Gastroesophageal sphincter (tissue), 4 donors: ENCODE measurements at regions not wholly inside any gene's neighbourhood (a gene's known extent, or its start where the extent isn't known, plus 50 kb on each side); places are given as distances from the start of the nearest gene placed in this dataset.

ENCODE experiments used
- ATAC-seq: fragments of 150-250 bp; one replicate; pipeline ENCODE4 v1.9.1; 2016; ENCODE audit warnings: mild to moderate bottlenecking, moderate library complexity
- H3K27ac ChIP-seq, 4 donors: fragments of 200-600 bp; sonication (generic) in 3 of 4; 1 replicate in 3 of 4; 2 replicates in 1 of 4; pipeline ENCODE4 v1.5.1; 2016 to 2019
- H3K27me3 ChIP-seq: fragments of 200-600 bp; sonication (generic); one replicate; pipeline ENCODE4 v1.5.1; 2019
- H3K36me3 ChIP-seq, 2 donors: fragments of 200-600 bp; sonication (generic); one replicate each; pipeline ENCODE4 v1.5.1; 2019; ENCODE audit warnings: control low read depth in 1 of 2
- H3K4me1 ChIP-seq, 3 donors: fragments of 200-600 bp; sonication (generic); 1 replicate in 2 of 3; 2 replicates in 1 of 3; pipeline ENCODE4 v1.5.1; 2016 to 2019; ENCODE audit warnings: control low read depth in 2 of 3
- H3K4me3 ChIP-seq, 2 donors: fragments of 200-600 bp; sonication (generic); one replicate each; pipeline ENCODE4 v1.5.1; 2019; ENCODE audit warnings: mild to moderate bottlenecking in 1 of 2, moderate library complexity in 1 of 2
- H3K9me3 ChIP-seq, 3 donors: fragments of 200-600 bp; sonication (generic); one replicate each; pipeline ENCODE4 v1.5.1; 2017 to 2019; ENCODE audit warnings: control low read depth in 2 of 3
- EP300 ChIP-seq: sonication (generic); formaldehyde crosslinking; IDR thresholded peaks from one replicate; pipeline ENCODE4 v1.6.1; 2017; ENCODE audit warnings: antibody characterized with exemption, mild to moderate bottlenecking
- POLR2A ChIP-seq, 2 donors: fragments of 450-650 bp; IDR thresholded peaks; one replicate each; pipeline ENCODE4 v1.6.1; 2017; ENCODE audit warnings: antibody characterized with exemption in 2 of 2, mild to moderate bottlenecking in 2 of 2, moderate library complexity in 1 of 2
- POLR2AphosphoS5 ChIP-seq: sonication (generic); formaldehyde crosslinking; IDR thresholded peaks from one replicate; pipeline ENCODE4 v1.6.1; 2017; ENCODE audit warnings: antibody characterized with exemption
- WGBS, 2 donors: methylation state at CpG; one replicate each; pipeline ENCODE4 v1.1.5; 2018; ENCODE audit warnings: low coverage in 1 of 2; 5-methylcytosine and 5-hydroxymethylcytosine counted together
- TF ChIP-seq, protein P1 (sequence below), 4 experiments: fragments of 200-600 bp in 2 of 4; fragments of 450-650 bp in 2 of 4; sonication (generic) in 1 of 4; IDR thresholded peaks; one replicate each; pipeline ENCODE4 v1.5.1; 2017 to 2019; ENCODE audit warnings: antibody characterized with exemption in 4 of 4, mild to moderate bottlenecking in 2 of 4, moderate library complexity in 2 of 4

DNA sequence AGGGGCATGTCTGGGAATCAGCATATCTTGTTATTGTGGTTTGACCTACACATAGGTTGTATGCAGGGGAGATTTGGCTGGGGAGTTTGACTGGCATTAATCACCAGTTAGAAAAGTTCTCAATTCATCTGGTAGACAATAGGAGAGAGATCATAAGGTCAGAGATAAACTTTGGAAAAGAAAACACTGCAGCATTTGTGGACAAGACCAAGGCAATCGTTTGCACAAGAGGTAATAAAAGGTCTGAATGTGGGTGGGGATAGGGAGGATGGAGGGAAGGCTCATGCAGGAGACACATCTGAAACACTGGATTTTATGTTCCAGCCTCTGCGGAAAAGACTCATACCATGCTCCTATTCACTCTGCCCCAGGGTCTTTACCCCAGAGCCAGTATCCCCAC lies 136.9 kb downstream of the MAIP1 start:
- WGBS, 2 donors, result 69 to 80% methylated on average over 2 of the region's 2 CpGs
- no peak overlapping the region for H3K27ac ChIP-seq

DNA sequence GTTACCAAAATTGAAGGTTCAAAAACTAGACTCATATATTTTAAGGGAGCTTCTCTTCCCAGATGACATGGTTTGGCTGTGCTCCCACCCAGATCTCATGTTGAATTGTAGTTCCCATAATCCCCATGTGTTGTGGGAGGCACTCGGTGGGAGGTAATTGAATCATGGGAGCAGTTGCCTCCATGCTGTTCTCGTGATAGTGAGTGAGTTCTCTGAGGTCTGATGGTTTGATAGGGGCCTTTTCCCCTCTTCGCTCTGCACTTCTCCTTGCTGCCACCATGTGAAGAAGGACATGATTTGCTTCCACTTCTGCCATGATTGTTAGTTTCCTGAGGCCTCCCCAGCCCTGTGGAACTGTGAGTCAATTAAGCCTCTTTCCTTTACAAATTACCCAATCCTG lies 140.1 kb downstream of the MAIP1 start:
- no peak overlapping the region for H3K27ac ChIP-seq
- no peaks in the 10 kb centered on the region for H3K4me1 ChIP-seq
- no peaks in the 10 kb centered on the region for H3K27me3 ChIP-seq
- H3K9me3 ChIP-seq, result no peaks in the 10 kb centered on the region
- 90% methylated on average over 3 of the region's 3 CpGs; no CpG with 5 or more reads in 1 of the 2 donors for WGBS, 2 donors
- no peak overlapping the region for H3K4me3 ChIP-seq
- no peak for ATAC-seq
- TF ChIP-seq POLR2A (IDR thresholded peaks at IDR 0.05), result no peak
- TF ChIP-seq, protein P1, sequence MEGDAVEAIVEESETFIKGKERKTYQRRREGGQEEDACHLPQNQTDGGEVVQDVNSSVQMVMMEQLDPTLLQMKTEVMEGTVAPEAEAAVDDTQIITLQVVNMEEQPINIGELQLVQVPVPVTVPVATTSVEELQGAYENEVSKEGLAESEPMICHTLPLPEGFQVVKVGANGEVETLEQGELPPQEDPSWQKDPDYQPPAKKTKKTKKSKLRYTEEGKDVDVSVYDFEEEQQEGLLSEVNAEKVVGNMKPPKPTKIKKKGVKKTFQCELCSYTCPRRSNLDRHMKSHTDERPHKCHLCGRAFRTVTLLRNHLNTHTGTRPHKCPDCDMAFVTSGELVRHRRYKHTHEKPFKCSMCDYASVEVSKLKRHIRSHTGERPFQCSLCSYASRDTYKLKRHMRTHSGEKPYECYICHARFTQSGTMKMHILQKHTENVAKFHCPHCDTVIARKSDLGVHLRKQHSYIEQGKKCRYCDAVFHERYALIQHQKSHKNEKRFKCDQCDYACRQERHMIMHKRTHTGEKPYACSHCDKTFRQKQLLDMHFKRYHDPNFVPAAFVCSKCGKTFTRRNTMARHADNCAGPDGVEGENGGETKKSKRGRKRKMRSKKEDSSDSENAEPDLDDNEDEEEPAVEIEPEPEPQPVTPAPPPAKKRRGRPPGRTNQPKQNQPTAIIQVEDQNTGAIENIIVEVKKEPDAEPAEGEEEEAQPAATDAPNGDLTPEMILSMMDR (IDR thresholded peaks at IDR 0.05), result no peak
- TF ChIP-seq EP300, result no peak
- no peak for TF ChIP-seq POLR2AphosphoS5
- H3K36me3 ChIP-seq, result no peaks in the 10 kb centered on the region

More for the DNA sequence above, 136.9 kb downstream of the MAIP1 start:
- no peak for ATAC-seq
- H3K4me1 ChIP-seq, result no peaks in the 10 kb centered on the region
- H3K4me3 ChIP-seq, result no peak overlapping the region
- no peaks in the 10 kb centered on the region for H3K27me3 ChIP-seq
- H3K9me3 ChIP-seq, result no peaks in the 10 kb centered on the region
- H3K36me3 ChIP-seq, result no peaks in the 10 kb centered on the region
- no peak for TF ChIP-seq POLR2AphosphoS5
- TF ChIP-seq, protein P1 (IDR thresholded peaks at IDR 0.05), result no peak
- no peak for TF ChIP-seq EP300
- TF ChIP-seq POLR2A (IDR thresholded peaks at IDR 0.05), result no peak

DNA sequence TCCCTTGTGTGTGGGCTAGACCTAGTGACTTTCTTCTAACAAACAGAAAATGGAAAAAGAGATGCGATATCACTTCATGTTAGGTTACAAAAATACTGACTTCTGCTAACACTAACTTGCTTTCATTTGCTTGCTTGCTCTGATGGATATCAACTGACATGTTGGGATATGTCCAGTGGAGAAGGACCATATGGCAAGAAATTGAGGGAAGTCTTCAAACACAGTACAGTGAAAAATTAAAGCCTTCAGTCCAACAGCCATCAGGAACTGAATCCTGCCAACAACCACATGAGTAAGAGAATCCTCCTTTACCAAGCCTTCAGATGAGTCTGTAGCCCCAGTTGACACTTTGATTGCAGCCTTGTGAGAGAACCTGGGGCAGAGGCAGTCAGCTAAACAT lies 143.9 kb downstream of the MAIP1 start:
- no peak overlapping the region for H3K4me3 ChIP-seq
- H3K27me3 ChIP-seq, result no peaks in the 10 kb centered on the region
- no peak for ATAC-seq
- no peaks in the 10 kb centered on the region for H3K36me3 ChIP-seq
- TF ChIP-seq EP300 (no peak), POLR2AphosphoS5 (no peak), POLR2A (IDR thresholded peaks at IDR 0.05) (no peak)
- TF ChIP-seq, protein P1 (IDR thresholded peaks at IDR 0.05), result no peak
- H3K4me1 ChIP-seq, result peaks cover 0 to 9% (median 0%) of the 10 kb centered on the region in 3 donors
- WGBS, 2 donors, result 75 to 100% methylated on average over 1 of the region's 1 CpG
- H3K27ac ChIP-seq, result no peak overlapping the region
- no peaks in the 10 kb centered on the region for H3K9me3 ChIP-seq

DNA sequence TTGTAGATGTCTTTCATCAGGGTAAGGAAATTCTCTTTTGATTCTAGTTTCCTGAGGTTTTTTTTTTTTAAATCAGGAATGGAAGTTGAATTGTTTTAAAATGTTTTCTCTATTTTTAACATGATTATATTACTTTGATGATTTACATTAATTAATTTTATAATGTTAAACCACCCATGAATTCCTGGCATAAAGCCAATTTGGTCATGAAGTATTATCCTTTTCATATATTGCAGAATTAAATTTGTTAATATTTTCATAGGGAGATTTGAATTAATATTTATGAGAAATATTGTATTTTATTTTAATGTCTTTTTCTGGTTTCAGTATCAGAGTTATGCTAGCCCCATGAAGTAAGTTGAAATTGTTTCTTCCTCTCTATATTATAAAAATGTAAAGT lies 144.6 kb downstream of the MAIP1 start:
- H3K4me3 ChIP-seq, result no peak overlapping the region
- no peaks in the 10 kb centered on the region for H3K9me3 ChIP-seq
- ATAC-seq, result no peak
- peaks cover 0 to 9% (median 0%) of the 10 kb centered on the region in 3 donors for H3K4me1 ChIP-seq
- no peak overlapping the region for H3K27ac ChIP-seq
- H3K36me3 ChIP-seq, result no peaks in the 10 kb centered on the region
- TF ChIP-seq EP300, result no peak
- TF ChIP-seq POLR2AphosphoS5, result no peak
- TF ChIP-seq POLR2A (IDR thresholded peaks at IDR 0.05), result no peak
- TF ChIP-seq, protein P1 (IDR thresholded peaks at IDR 0.05), result no peak
- H3K27me3 ChIP-seq, result no peaks in the 10 kb centered on the region

DNA sequence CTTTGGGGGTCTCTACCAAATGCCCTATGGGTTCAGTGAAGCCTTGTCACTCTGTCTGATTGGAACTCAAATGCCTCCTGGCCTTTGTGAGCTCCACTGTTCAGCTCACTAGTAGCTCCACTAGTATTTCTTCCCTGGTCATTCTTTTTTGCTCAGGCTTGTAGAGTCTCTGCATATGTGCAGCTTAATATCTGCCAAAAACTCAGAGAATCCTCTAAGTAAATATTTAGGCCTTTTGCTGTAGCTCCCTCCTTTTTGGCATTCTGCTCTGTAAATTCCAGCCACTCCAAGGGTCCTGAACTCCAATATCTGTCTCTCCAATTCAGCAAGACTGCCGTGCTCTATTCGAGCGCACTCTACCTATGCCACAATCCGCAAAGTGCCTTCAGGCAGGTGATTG lies 146.5 kb downstream of the MAIP1 start:
- Histone ChIP-seq H3K27me3 (no peaks in the 10 kb centered on the region), H3K9me3 (no peaks in the 10 kb centered on the region), H3K4me3 (no peak overlapping the region), H3K4me1 (peaks cover 0 to 9% (median 0%) of the 10 kb centered on the region in 3 donors), H3K36me3 (no peaks in the 10 kb centered on the region), H3K27ac (no peak overlapping the region)
- TF ChIP-seq, protein P1 (IDR thresholded peaks at IDR 0.05), result no peak
- TF ChIP-seq POLR2A (IDR thresholded peaks at IDR 0.05) (no peak), EP300 (no peak), POLR2AphosphoS5 (no peak)
- ATAC-seq, result no peak
- 20 to 37% methylated on average over 4 of the region's 4 CpGs for WGBS, 2 donors
